ENCODE measurements at regions not wholly inside any gene's neighbourhood (a gene's known extent, or its start where the extent isn't known, plus 50 kb on each side); places are given as distances from the start of the nearest gene placed in this dataset.

DNA sequence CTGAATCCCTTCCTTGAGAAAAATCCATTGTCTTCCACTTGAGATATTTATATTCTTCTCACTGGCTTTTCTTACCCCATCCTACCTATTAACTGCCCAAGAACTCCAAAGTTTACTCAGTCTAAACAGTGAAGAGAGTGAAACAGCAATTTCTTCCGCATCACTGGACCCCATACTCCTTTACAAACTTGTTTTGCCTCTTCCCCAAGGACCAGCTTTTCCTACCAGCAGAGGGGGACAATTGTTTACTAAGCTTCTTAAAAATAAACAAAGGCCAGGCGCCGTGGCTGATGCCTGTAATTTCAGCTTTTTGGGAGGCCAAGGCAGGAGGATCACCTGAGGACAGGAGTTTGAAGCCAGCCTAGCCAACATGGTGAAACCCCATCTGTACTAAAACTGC is 52.0 kb downstream of the LRATD1 start:
- no peak for DNase-seq (ENCODE audit: extremely low read depth in 1 of 11, low read depth in 9 of 11, low spot score in 4 of 11)

DNA sequence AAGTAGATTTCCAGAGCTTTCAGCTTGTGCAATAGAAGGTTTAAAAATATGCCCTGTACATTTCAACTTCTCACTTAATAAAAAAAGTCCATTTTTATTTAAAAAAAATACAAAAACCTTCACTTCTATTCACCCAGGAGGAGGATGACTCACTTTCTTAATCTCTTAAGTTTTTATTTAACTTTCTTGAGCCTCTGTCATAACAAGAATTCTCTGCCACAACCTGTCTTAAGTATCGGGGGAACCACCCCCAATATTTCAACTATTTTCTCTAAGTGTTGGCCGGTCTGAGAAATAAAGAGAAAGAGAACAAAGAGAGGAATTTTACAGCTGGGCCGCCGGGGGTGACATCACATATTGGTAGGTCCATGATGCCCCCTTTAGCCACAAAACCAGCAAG is 58.4 kb downstream of the LRATD1 start:
- no peak for DNase-seq (ENCODE audit: extremely low read depth in 1 of 11, low read depth in 9 of 11, low spot score in 4 of 11)

DNA sequence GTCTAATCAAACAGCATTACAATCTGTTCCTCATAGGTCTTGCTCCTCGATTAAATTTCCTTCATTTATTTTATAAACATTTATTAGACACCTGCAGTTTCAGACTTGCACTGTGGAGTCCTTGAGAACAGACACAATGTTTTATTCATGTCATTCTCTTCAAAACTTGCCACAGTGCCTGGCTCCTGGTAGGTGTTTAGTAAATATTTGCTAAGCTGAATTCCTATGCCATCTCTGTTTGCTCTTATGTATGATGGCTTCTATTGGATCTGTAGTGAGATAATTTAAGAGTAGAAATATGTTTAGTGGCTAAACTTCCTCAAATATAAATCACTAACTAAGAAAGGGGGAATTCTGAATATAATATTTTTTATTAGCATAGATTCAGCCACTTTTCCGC is 61.4 kb downstream of the LRATD1 start:
- DNase-seq (ENCODE audit: extremely low read depth in 1 of 11, low read depth in 9 of 11, low spot score in 4 of 11) = no peak

DNA sequence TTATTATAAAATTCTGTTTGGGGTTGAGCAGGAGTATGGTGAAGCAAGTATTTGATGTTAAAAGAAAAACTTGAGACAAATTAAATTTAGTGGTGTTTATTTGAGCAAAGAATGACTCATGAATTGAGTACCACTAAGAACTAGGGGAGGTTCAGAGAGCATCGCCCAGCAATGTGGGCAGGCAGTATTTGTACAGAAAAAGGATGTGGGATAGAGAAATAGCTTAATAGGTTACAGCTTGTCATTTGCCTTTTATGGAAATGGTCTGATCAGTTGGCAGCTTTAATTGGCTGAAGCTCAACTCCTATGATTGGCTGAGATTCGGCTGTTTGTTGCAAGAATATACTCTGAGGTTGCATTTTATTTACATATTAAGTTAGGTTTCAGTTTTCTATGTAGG is 68.2 kb downstream of the LRATD1 start:
- DNase-seq (ENCODE audit: extremely low read depth in 1 of 11, low read depth in 9 of 11, low spot score in 4 of 11) = no peak

DNA sequence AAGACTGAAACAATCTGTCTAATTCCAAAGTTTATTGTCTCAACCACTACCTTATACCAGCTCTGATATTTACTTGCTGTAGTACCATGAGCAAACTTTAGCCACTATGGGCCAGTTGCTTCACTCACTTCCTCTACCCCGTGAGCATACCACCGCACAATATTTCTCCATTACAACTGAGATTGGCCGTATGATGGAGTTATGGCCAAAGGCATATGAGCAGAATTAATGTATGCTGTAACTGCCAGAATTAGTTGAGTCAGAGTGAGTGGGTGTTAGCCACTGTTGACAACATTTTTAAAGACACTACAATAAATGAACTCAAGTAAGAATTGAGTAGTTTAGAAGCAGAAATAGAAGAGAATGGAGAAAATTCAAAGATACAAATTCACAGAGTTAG is 69.7 kb downstream of the LRATD1 start:
- no peak for DNase-seq (ENCODE audit: extremely low read depth in 1 of 11, low read depth in 9 of 11, low spot score in 4 of 11)

DNA sequence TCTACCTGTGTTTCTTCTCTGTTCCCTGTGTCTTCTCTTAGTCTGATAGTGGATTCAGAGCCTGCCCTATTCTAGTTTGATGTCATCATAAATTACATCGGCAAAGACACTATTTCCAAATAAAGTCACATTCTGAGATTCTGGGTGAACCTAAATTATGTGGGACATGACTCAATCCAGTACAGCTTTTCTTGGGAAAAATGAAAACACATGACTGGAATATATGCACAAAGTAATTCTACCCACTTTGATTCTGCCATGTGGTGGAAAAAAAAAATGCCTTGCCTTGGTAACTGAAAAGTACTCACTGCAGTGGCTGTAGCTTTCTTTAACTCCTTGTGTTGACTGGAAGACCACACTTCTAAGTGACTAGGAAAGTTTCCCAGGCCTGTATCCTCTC is 73.7 kb downstream of the LRATD1 start:
- no peak for DNase-seq (ENCODE audit: extremely low read depth in 1 of 11, low read depth in 9 of 11, low spot score in 4 of 11)

DNA sequence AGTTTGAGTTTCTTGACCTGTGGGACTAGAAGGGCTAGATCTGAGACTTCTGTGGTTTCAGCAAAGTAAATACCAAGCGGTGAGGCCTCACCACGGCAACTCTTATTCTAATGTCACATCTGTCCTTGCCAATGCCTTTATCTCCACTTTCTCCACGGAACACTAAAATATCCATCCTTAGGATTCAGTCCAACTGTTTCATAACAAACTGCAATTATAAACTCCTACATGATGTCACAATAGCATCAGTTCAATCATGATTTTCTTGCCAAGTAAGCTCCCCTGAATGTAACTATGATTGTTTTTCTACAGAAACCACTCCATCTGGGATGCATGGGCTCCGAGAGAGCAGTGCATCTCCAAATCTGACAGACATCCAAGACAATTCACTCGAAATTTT is 79.6 kb downstream of the LRATD1 start:
- no peak for DNase-seq (ENCODE audit: extremely low read depth in 1 of 11, low read depth in 9 of 11, low spot score in 4 of 11)

DNA sequence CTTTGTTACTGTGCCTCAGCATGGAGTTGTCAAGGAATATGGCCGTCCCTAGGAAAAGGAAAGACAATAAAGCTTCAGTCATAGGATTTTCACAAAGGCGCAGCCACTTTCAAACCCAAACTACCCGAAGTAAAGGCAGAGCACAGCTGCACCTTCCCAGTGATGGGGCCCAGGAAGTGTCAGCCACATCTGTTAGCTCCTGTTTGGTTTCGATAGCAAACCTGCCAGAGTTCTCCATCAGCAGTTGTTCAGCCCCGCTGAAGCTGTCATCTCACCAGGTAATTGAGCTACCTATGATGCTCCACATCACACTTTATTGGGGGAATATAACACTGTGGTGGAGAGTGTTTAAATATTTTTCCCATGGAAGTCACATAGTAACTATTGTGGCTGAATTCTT is 80.7 kb downstream of the LRATD1 start:
- DNase-seq (ENCODE audit: extremely low read depth in 1 of 11, low read depth in 9 of 11, low spot score in 4 of 11) = no peak

DNA sequence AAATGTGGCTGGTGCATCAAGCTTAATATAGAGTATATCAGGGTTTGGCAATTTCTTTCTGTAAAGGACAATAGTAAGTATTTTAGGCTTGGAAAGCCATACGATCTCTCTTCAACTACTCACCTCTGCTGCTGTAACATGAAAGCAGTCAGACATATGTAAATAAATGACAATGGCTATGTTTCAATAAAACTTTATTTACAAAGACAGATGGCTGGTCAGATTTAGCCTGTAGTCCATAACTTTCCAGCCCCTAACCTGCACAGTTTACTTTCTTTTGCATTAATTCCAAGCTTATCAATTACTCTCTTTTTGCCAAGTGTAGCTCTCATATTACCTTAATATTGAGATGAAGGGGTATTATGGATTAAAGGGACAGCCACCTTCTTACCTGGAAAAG is 83.1 kb downstream of the LRATD1 start:
- DNase-seq (ENCODE audit: extremely low read depth in 1 of 11, low read depth in 9 of 11, low spot score in 4 of 11) = no peak

DNA sequence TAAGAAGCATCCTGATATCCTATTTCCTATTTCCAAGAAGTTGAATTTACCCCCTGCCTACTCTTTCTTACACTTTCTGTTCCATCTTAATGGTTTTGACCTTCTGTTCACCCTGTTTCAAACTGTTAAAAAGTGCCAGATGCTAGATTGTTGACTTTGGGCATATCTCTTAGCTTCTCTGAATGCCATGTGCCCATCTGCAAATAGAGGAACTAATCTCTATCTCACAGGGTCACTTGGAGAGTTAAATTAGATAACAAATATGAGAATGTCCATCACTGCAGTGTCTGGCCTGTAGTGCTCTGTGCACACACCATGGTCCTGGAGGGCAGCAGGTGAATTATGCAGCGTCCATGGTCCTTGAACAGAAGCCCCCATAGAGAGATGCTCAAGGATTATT is 83.8 kb downstream of the LRATD1 start:
- DNase-seq (ENCODE audit: extremely low read depth in 1 of 11, low read depth in 9 of 11, low spot score in 4 of 11) = no peak

DNA sequence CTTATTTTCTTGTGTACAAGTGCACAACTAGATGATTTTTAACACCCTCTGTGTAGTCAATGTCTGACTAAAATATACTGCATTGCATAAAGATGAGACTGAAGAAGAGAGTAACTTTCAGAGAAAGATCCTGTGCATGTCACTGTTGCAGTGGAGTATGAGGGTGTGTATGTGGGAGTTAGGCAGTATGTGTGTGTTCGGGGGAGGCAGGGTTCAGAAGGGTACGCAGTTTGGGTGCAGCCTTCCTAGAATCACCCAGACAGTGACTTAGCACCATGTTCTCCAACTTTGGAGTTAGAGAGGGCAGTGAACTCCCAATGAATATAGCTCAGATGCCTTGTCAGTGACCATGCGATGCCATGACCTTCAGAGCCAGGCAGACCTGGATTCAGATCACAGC is 84.6 kb downstream of the LRATD1 start:
- no peak for DNase-seq (ENCODE audit: extremely low read depth in 1 of 11, low read depth in 9 of 11, low spot score in 4 of 11)

DNA sequence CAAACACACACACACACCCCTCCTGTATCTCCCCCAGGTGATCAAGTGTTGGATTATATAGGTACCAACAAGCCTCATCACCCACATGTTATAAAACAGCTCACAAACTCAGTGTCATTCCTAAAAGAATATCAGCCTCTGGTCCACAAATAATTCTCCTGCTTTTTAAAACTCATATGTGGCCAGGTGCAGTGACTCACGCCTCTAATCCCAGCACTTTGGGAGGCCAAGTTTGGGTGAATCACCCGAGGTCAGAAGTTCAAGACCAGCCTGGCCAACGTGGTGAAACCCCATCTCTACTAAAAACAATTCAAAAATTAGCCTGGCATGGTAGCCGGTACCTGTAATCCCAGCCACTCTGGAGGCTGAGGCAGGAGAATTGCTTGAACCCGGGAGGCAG is 87.8 kb downstream of the LRATD1 start:
- no peak for DNase-seq (ENCODE audit: extremely low read depth in 1 of 11, low read depth in 9 of 11, low spot score in 4 of 11)

DNA sequence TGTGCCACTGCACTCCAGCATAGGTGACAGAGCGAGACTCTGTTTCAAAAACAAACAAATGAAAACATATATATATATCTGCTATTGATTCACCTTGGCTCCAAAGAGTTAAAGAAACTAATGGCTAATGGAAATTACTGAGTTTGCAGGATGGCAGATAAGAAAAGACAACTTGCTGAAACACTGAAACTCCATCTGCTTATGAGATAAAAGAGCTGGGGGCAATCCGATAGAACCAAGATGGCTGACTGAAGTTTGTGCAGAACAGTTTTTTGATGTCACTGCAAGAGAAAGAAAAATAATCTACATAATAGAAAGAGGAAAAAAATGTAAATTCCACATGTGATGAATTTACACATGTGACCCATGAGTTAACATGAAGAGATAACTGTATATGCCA is 88.2 kb downstream of the LRATD1 start:
- no peak for DNase-seq (ENCODE audit: extremely low read depth in 1 of 11, low read depth in 9 of 11, low spot score in 4 of 11)

DNA sequence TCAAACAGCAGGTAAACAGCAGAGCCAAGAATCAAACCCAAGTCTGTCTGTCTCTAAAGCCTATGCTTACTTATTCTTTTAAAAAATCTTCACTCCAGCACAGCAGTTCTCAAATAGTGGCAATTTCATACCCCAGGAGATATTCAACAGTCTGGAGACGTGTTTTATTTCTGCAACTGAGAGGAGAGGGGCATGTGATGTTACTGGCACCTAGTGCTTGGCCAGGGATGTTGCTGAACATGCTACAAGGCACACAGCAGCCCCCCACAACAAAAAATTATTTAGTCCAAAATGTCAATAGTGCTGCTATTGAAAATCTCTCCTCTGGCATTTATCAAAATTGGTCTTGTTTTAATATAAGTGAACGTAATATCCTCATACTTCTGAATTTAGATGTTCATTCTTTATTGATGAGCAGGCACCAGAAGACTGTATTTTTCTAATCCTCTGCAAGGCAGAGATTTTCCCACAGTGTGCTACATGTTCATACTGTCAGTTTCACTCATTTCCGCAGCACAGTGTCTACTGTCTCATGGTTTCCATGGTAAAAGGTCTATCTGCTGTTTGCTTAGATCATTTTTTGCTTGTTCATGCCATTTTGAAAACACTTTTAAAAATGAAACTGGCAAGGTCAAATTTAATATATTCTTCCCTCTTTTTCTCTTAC is 90.5 kb downstream of the LRATD1 start:
- no peak for DNase-seq (ENCODE audit: extremely low read depth in 1 of 11, low read depth in 9 of 11, low spot score in 4 of 11)

DNA sequence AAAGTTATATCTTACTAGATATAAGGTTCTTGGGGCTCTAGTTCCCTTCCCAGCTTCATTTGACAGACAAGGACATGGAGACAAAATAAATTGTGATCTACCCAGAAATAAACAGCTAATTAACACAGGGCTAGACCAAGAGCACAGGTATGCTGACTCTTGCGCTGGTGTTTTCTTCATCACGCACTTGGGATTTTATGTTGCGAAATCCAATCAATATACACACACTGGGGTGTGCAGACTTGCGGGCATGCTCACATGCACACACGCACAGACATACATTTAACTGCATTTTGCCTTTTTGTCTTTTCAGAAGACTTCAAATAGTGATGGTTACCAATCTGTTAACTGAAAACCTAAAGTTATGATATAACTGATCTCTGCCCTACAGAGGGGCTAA is 91.2 kb downstream of the LRATD1 start:
- no peak for DNase-seq (ENCODE audit: extremely low read depth in 1 of 11, low read depth in 9 of 11, low spot score in 4 of 11)

DNA sequence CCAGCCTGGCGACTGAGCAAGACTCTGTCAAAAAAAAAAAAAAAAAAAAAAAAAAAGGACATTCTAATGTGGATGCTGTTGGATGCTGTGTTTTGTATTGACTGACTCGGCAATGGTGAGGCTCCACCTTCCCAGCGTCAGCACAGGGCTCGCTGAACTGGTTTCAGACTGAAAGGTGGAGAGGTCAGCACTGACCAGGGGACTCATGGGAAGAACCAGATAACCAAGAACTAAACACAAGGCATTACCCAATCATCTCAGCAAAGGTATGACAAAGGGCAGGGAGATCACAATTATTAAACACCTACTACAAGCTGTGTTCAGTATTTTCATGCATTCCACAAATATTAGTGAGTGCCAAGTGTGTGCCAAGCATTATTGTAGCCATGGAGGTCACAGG is 103.2 kb downstream of the LRATD1 start:
- DNase-seq (ENCODE audit: extremely low read depth in 1 of 11, low read depth in 9 of 11, low spot score in 4 of 11) = no peak

DNA sequence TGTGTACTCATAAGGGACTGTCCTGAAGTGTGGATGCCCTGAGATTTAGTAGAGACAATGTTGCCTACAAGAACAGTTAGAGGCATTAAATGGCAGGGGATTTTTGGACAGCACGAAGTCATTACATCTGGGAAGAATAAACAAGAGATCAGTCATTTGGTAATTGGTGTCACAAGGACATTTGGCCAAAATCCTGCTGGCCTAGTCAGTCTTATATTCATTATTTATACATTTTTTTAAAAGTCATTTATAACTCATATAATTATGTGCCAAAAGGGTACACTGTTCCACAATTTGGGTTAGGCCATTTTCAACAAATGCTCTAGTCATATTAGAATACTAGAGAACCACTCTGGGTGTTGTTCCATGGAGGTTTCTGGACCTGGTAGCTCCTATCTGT is 104.7 kb downstream of the LRATD1 start:
- no peak for DNase-seq (ENCODE audit: extremely low read depth in 1 of 11, low read depth in 9 of 11, low spot score in 4 of 11)

DNA sequence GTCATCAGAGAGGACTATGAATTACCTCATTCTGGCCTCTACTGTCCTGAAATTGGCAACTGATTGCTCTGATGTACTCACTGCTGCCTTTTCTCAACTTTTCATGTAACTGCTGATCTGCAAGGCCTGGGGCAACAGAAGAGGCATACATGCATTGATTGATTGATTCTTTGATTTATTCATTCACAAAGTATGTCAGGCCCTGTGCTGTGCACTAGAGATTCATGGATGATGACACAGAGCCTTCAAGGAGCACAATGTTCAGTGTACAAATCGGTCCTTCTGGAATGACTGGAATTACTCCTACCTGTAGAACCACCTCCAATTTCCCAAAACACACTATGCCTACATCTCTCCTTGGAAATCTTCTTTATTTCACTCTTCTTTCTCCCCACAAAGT is 111.3 kb downstream of the LRATD1 start:
- no peak for DNase-seq (ENCODE audit: extremely low read depth in 1 of 11, low read depth in 9 of 11, low spot score in 4 of 11)

DNA sequence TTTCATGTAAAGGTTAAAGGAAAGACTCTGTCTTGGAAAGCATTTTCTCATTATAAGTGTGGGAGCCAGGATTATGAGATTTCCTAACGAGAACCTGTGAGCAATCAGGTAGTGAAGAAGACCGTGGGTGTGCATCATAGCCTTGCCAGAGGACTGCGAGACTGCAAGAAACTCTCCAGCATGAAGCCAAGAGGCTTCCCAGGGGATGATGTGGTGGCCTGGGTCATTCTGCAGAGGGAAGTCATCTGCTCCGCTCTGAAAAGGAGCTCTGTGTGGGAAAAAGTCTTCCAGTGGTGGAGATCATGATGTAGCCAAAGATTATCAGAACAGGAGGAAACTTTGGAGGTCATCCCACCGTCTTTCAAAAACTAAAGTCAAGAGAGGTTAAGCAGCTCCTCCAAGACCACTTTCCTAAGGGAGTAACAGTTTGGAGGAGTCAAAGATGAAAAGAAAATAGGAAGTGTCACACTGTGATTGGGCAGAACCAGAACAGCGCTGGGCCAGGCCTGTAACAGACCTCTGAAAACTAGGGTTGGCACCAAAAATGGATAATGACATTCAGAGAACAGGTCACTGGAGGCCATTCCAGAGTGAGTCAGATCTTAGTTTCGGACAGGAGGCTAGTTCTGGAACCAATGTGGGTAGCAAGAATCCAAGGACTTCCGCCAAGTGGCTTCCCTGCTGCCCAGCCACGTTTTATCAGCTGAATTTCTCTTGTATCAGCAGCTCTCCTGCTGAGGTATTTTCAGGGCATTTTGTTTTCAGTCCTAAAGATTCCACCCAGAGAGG is 113.0 kb downstream of the LRATD1 start:
- no peak for DNase-seq (ENCODE audit: extremely low read depth in 1 of 11, low read depth in 9 of 11, low spot score in 4 of 11)

DNA sequence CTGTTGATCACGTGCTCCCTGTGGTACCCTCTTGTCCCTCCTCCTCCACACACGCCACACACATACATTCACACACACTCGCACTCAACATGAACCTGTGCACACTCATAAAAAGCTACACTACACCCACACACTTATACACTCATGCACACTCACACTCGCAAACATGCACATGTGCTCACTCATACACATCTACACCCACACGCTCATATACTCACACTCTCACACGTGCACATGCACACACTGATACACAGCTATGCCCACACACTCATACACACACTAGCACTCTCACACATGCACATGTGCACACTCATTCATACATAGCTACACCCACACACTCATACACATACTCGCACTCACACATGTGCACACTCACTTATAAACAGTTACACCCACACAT is 113.6 kb downstream of the LRATD1 start:
- DNase-seq (ENCODE audit: extremely low read depth in 1 of 11, low read depth in 9 of 11, low spot score in 4 of 11) = no peak

DNA sequence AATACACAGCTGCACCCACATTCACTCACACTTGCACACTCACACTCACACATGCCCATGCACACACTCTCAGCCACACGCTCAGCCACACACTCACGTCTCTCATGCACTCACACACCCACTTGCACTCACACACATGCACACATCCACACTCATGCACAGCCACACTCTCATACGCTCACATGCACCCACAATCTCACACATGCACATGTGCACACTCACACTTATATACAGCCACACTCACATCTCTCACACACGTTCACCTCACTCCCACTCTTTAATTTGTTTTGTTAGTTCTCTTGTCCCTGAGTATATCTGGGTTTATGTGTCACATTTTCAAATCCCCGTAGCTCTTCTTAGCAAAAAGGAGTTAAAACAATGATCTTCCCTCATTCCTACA is 114.9 kb downstream of the LRATD1 start:
- DNase-seq (ENCODE audit: extremely low read depth in 1 of 11, low read depth in 9 of 11, low spot score in 4 of 11) = no peak
